Endothelial cell of umbilical vein (primary cell): ENCODE measurements at regions not wholly inside any gene's neighbourhood (a gene's known extent, or its start where the extent isn't known, plus 50 kb on each side); places are given as distances from the start of the nearest gene placed in this dataset.

ENCODE experiments used
- BruUV-seq: library from RNA; stranded (reverse); fragments of 400-500 nt; replicated peaks from 2 replicates; lab custom pipeline; 2021; lab: Mats Ljungman, UMichigan
- CTCF ChIA-PET: fragments of 300-600, 350-600 bp; sonication (Branson Sonifier 250); formaldehyde crosslinking; loops from one replicate; lab custom pipeline; 2021; ENCODE audit warnings: antibody characterized with exemption, inconsistent platforms; lab: Charles Lee
- POLR2A ChIA-PET: fragments of 300-600, 350-600 bp; sonication (Branson Sonifier 250); formaldehyde crosslinking; loops from one replicate; lab custom pipeline; 2021; ENCODE audit warnings: antibody characterized with exemption, inconsistent platforms; lab: Charles Lee
- DNase-seq: peaks from one replicate; pipeline ENCODE4 v3.0.0-alpha.2; 2011; ENCODE audit warnings: low read depth, low spot score
- FAIRE-seq: peaks from 2 replicates; lab custom pipeline; 2011; peaks lifted over from hg19 to GRCh38; lab: Jason Lieb, UNC
- H2AFZ ChIP-seq: 2 replicates; pipeline ENCODE4 v1.6.0; 2012; ENCODE audit warnings: low read depth, low read length, control low read depth, inconsistent platforms
- H3K27ac ChIP-seq: 2 replicates; pipeline ENCODE4 v1.5.1; 2011; ENCODE audit warnings: low read depth, mild to moderate bottlenecking, control low read depth, low read length, moderate library complexity; ENCODE audit not compliant: insufficient read depth
- H3K27me3 ChIP-seq, 2 experiments: 2 replicates each; pipeline versions ENCODE4 v1.6.0 to v1.6.1; 2011; ENCODE audit warnings: low read length in 2 of 2, mixed read lengths in 1 of 2; ENCODE audit not compliant: control insufficient read depth in 2 of 2, insufficient read depth in 2 of 2
- H3K36me3 ChIP-seq, 2 experiments: 2 replicates in 1 of 2; 3 replicates in 1 of 2; pipeline ENCODE4 v1.5.1; 2011; ENCODE audit warnings: low read length in 2 of 2, mild to moderate bottlenecking in 1 of 2, moderate library complexity in 1 of 2; ENCODE audit not compliant: control insufficient read depth in 2 of 2, insufficient read depth in 2 of 2; ENCODE audit errors: extremely low read depth in 1 of 2
- H3K4me1 ChIP-seq: 3 replicates; pipeline ENCODE4 v1.5.1; 2011; ENCODE audit warnings: mild to moderate bottlenecking, low read length; ENCODE audit not compliant: control insufficient read depth, insufficient read depth; ENCODE audit errors: extremely low read depth
- H3K4me2 ChIP-seq: 2 replicates; pipeline ENCODE4 v1.6.1; 2011; ENCODE audit warnings: low read length, control low read depth, mixed read lengths; ENCODE audit not compliant: insufficient read depth
- H3K4me3 ChIP-seq, 3 experiments: fragments of 200-600 bp in 1 of 3; sonication (generic), shearing (Covaris generic) in 1 of 3; replicated peaks in 1 of 3; 2 replicates each; pipeline ENCODE4 v1.5.1; 2011 to 2016; ENCODE audit warnings: control low read depth in 3 of 3, low read length in 3 of 3, mild to moderate bottlenecking in 2 of 3, inconsistent platforms in 1 of 3, low read depth in 1 of 3, moderate library complexity in 1 of 3; ENCODE audit not compliant: insufficient read depth in 1 of 3
- H3K79me2 ChIP-seq: 2 replicates; pipeline ENCODE4 v1.6.0; 2012; ENCODE audit warnings: low read length, inconsistent platforms; ENCODE audit not compliant: control insufficient read depth, insufficient read depth
- H3K9ac ChIP-seq: replicated peaks from 2 replicates; pipeline ENCODE3; 2011; ENCODE audit warnings: low read length, control low read depth; ENCODE audit not compliant: insufficient read depth; ENCODE audit errors: extremely low read depth
- H3K9me1 ChIP-seq: replicated peaks from 3 replicates; pipeline ENCODE4 v1.6.0; 2011; ENCODE audit warnings: mild to moderate bottlenecking, low read length; ENCODE audit not compliant: control insufficient read depth, insufficient read depth; ENCODE audit errors: extremely low read depth
- H3K9me3 ChIP-seq: replicated peaks from 2 replicates; pipeline ENCODE4 v1.5.1; 2012; ENCODE audit warnings: low read length, inconsistent platforms; ENCODE audit not compliant: control insufficient read depth, insufficient read depth
- H4K20me1 ChIP-seq: replicated peaks from 2 replicates; pipeline ENCODE3; 2011; ENCODE audit warnings: mild to moderate bottlenecking, low read length; ENCODE audit not compliant: control insufficient read depth, insufficient read depth; ENCODE audit errors: extremely low read depth
- EZH2 ChIP-seq: IDR thresholded peaks from 2 replicates; pipeline ENCODE4 v1.6.1; 2012; ENCODE audit warnings: borderline replicate concordance, low read depth, mild to moderate bottlenecking, moderate library complexity, low read length, inconsistent platforms; ENCODE audit not compliant: severe bottlenecking
- FOS ChIP-seq: IDR thresholded peaks from 2 replicates; pipeline ENCODE4 v1.6.1; 2011; ENCODE audit warnings: mild to moderate bottlenecking, low read length, moderate library complexity, borderline replicate concordance; ENCODE audit not compliant: insufficient read depth
- GATA2 ChIP-seq: IDR thresholded peaks from 2 replicates; pipeline ENCODE4 v1.7.0; 2011; ENCODE audit warnings: low read depth, mild to moderate bottlenecking, moderate library complexity, mixed read lengths, low read length; ENCODE audit not compliant: insufficient read length, insufficient read depth
- JUN ChIP-seq: IDR thresholded peaks from 2 replicates; pipeline ENCODE4 v1.6.1; 2011; ENCODE audit warnings: borderline replicate concordance, low read depth; ENCODE audit not compliant: insufficient read length, insufficient read depth
- MYC ChIP-seq: IDR thresholded peaks from one replicate; pipeline ENCODE4 v1.6.1; 2011; ENCODE audit warnings: mild to moderate bottlenecking, low read depth, low read length
- POLR2A ChIP-seq: IDR thresholded peaks from 2 replicates; pipeline ENCODE4 v1.6.1; 2012; ENCODE audit warnings: low read depth, mild to moderate bottlenecking, control low read depth, low read length
- POLR2AphosphoS5 ChIP-seq: IDR thresholded peaks from 2 replicates; pipeline ENCODE4 v1.6.1; 2012; ENCODE audit warnings: low read depth, mild to moderate bottlenecking, control low read depth, low read length, moderate library complexity; ENCODE audit not compliant: insufficient read depth
- dilution Hi-C: fragments of 300-500 bp; cut with MboI; formaldehyde crosslinking; loops from one replicate; pipeline ENCODE4 v1.15.0; 2019; ENCODE audit warnings: low sequenced_read_pairs; ENCODE audit not compliant: extremely low pct_ligation_motif_present
- intact Hi-C: fragments of 100-400 bp; cut with micrococcal nuclease; formaldehyde crosslinking; loops from one replicate; pipeline ENCODE4 v1.10.0; 2022
- TF ChIP-seq, protein P1 (sequence below): IDR thresholded peaks from 2 replicates; pipeline ENCODE4 v1.6.1; 2011; ENCODE audit not compliant: insufficient read depth, insufficient read length
- TF ChIP-seq, protein P2 (sequence below), 2 donors: IDR thresholded peaks; 1 replicate in 1 of 2; 2 replicates in 1 of 2; pipeline ENCODE4 v1.5.1; 2011; ENCODE audit warnings: low read length in 2 of 2, mild to moderate bottlenecking in 2 of 2, moderate library complexity in 2 of 2, control low read depth in 1 of 2, inconsistent platforms in 1 of 2, low read depth in 1 of 2; ENCODE audit not compliant: insufficient read depth in 1 of 2; ENCODE audit errors: extremely low read depth in 1 of 2

DNA sequence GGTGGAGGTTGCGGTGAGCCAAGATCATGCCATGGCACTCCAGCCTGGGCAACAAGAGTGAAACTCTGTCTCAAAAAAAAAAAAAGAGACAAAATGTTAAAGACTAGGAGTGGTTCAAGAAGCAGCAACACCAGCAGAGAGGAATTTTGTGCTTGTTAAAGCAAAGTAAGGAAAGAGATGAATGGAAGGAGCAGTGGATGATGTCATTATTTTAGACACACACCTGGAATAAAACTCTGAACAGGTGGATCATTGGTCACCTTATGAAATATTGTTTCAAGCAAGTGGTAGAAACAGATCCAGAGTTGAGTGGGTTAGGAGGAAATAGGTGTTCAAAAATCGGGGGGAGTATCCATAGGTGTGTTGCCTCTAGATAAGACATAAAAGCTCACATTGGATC is 129.7 kb upstream of the FRMD4A start:
- H2AFZ ChIP-seq = no peak overlapping the region
- no peaks in the 10 kb centered on the region for H3K9me1 ChIP-seq
- no peaks in the 10 kb centered on the region for H3K36me3 ChIP-seq
- FAIRE-seq (no peak), DNase-seq (no peak)
- H3K27ac ChIP-seq = no peak overlapping the region
- H3K4me1 ChIP-seq = peaks cover 5% of the 10 kb centered on the region
- no peak overlapping the region for H3K4me3 ChIP-seq
- no peak for TF ChIP-seq FOS
- TF ChIP-seq, protein P1, sequence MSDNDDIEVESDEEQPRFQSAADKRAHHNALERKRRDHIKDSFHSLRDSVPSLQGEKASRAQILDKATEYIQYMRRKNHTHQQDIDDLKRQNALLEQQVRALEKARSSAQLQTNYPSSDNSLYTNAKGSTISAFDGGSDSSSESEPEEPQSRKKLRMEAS = no peak
- no peak for TF ChIP-seq JUN
- no peak for TF ChIP-seq POLR2AphosphoS5
- no peak for TF ChIP-seq MYC
- TF ChIP-seq, protein P2, sequence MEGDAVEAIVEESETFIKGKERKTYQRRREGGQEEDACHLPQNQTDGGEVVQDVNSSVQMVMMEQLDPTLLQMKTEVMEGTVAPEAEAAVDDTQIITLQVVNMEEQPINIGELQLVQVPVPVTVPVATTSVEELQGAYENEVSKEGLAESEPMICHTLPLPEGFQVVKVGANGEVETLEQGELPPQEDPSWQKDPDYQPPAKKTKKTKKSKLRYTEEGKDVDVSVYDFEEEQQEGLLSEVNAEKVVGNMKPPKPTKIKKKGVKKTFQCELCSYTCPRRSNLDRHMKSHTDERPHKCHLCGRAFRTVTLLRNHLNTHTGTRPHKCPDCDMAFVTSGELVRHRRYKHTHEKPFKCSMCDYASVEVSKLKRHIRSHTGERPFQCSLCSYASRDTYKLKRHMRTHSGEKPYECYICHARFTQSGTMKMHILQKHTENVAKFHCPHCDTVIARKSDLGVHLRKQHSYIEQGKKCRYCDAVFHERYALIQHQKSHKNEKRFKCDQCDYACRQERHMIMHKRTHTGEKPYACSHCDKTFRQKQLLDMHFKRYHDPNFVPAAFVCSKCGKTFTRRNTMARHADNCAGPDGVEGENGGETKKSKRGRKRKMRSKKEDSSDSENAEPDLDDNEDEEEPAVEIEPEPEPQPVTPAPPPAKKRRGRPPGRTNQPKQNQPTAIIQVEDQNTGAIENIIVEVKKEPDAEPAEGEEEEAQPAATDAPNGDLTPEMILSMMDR (IDR thresholded peaks at IDR 0.05; ENCODE audit: extremely low read depth in 1 of 2, insufficient read depth in 1 of 2, low read depth in 1 of 2, low read length in 2 of 2) = no peak
- TF ChIP-seq EZH2 = no peak
- TF ChIP-seq POLR2A = no peak
- TF ChIP-seq GATA2 = no peak
- H3K27me3 ChIP-seq = peaks cover 4 to 18% of the 10 kb centered on the region in 2 experiments
- H3K4me2 ChIP-seq = no peak overlapping the region
- no peak overlapping the region for H3K9ac ChIP-seq
- no TSS peak for BruUV-seq
- H3K9me3 ChIP-seq = no peaks in the 10 kb centered on the region
- dilution Hi-C loops = no loop called here
- no peaks in the 10 kb centered on the region for H3K79me2 ChIP-seq
- CTCF ChIA-PET = interaction anchor here (1.0 kb wide), 1 partner anchor 18 kb away, joined by 3 read pairs; no protein-coding TSS in a partner anchor
- POLR2A ChIA-PET = no interaction called here
- no peaks in the 10 kb centered on the region for H4K20me1 ChIP-seq
- intact Hi-C loops = no loop called here
